ENCODE measurements at regions not wholly inside any gene's neighbourhood (a gene's known extent, or its start where the extent isn't known, plus 50 kb on each side); places are given as distances from the start of the nearest gene placed in this dataset.

- TF ChIP-seq CTCF (IDR thresholded peaks at IDR 0.05; ENCODE audit: low read length) = no peak
- no peak for TF ChIP-seq EZH2 (IDR thresholded peaks at IDR 0.05; ENCODE audit: borderline replicate concordance, low read length)
Observed at GRCh38 chr5:40405996-40406740, 273.5 kb upstream of the PTGER4 start.
